GM21515 (cell line): ENCODE measurements at regions not wholly inside any gene's neighbourhood (a gene's known extent, or its start where the extent isn't known, plus 50 kb on each side); places are given as distances from the start of the nearest gene placed in this dataset.

Experiments used
- ATAC-seq: cut with Tn5 transposase; IDR thresholded peaks from one replicate; pipeline ENCODE4 v1.9.1; 2021; ENCODE audit not compliant: unreplicated experiment

GRCh38 chr3:14286887-14287500 lies 108.4 kb downstream of the LSM3 start:
- no peak for ATAC-seq

- ATAC-seq, result no peak
Measured at GRCh38 chr3:14288177-14288788, 109.7 kb downstream of the LSM3 start.

- no peak for ATAC-seq
Measured at GRCh38 chr3:14288833-14289451, 110.3 kb downstream of the LSM3 start.

- ATAC-seq, result no peak
Measured at GRCh38 chr3:14289590-14290461, 111.2 kb downstream of the LSM3 start.

GRCh38 chr3:14290631-14291385 lies 111.6 kb upstream of the SLC6A6 start:
- ATAC-seq, result no peak

- ATAC-seq, result no peak
Measured at GRCh38 chr3:14295037-14295436, 107.4 kb upstream of the SLC6A6 start.

GRCh38 chr3:14295801-14296200 lies 106.6 kb upstream of the SLC6A6 start:
- ATAC-seq, result no peak

GRCh38 chr3:14297305-14297704 lies 105.1 kb upstream of the SLC6A6 start:
- ATAC-seq, result no peak

- no peak for ATAC-seq
Measured at GRCh38 chr3:14297784-14298236, 104.6 kb upstream of the SLC6A6 start.

- no peak for ATAC-seq
Measured at GRCh38 chr3:14298442-14298841, 104.0 kb upstream of the SLC6A6 start.

- ATAC-seq, result no peak
Measured at GRCh38 chr3:14298991-14299555, 103.3 kb upstream of the SLC6A6 start.

GRCh38 chr3:14299767-14300166 lies 102.6 kb upstream of the SLC6A6 start:
- no peak for ATAC-seq

- ATAC-seq, result no peak
Measured at GRCh38 chr3:14300721-14301399, 101.5 kb upstream of the SLC6A6 start.

GRCh38 chr3:14301558-14301957 lies 100.8 kb upstream of the SLC6A6 start:
- no peak for ATAC-seq

- ATAC-seq, result no peak
Measured at GRCh38 chr3:14303336-14304100, 98.9 kb upstream of the SLC6A6 start.

- ATAC-seq, result no peak
Measured at GRCh38 chr3:14304101-14305045, 98.0 kb upstream of the SLC6A6 start.

GRCh38 chr3:14305324-14305723 lies 97.1 kb upstream of the SLC6A6 start:
- ATAC-seq, result no peak

- no peak for ATAC-seq
Measured at GRCh38 chr3:14306142-14306541, 96.3 kb upstream of the SLC6A6 start.
